ENCODE measurements at regions not wholly inside any gene's neighbourhood (a gene's known extent, or its start where the extent isn't known, plus 50 kb on each side); places are given as distances from the start of the nearest gene placed in this dataset.

DNA sequence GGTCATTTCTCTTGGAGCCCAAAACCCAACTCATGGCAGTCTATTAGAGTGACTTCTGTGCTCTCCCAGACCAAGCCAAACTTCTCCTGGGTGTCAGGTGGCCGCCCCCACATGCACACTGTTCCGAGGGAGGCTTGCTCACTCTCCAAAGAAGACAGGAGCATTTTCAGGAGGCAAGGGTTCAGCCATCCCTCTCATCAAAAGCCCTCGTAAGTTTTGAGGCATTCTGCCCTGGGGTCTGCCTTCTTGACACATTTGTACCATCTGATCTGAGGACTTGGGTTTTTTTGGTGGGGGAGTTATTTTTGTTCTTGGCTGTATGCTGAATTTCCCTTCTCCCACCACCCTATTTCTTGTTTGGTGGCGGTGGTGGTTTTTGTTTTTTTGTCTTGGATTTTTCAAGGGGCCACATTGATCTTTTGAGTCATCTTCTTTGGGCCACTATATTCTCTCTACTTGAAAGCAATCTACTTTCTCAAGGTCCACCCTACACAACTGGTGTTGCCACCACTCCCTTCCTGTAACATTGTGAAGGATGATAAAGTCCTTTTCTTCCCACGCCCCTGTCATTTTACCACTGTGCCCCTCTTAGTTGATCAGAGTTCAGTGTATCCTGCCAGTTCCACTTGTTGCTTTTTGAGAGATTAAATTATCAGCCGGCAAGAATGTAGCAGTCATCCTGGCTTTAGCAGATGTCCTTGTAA is 255.8 kb downstream of the CYP26B1 start:
- no peak for DNase-seq

DNA sequence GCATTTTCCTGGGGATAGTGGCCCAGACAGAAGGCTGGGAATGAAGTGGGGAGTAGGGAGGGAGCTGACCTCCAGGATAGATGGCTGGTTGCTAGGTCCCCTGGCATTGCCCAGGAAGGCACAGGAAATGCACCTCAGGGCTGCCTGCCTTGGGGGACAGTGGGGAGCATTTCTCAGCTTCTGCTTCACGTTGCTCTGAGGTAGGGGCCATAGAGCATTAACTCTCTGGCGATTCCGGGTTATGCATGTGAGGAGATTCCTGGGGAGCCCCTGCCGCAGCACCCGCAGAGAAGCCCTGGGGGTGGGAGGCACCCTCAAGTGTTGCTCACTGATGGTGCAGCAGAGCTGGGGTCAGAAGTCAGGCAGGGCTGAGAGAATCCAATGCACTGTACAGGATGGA is 256.5 kb downstream of the CYP26B1 start:
- DNase-seq: no peak

DNA sequence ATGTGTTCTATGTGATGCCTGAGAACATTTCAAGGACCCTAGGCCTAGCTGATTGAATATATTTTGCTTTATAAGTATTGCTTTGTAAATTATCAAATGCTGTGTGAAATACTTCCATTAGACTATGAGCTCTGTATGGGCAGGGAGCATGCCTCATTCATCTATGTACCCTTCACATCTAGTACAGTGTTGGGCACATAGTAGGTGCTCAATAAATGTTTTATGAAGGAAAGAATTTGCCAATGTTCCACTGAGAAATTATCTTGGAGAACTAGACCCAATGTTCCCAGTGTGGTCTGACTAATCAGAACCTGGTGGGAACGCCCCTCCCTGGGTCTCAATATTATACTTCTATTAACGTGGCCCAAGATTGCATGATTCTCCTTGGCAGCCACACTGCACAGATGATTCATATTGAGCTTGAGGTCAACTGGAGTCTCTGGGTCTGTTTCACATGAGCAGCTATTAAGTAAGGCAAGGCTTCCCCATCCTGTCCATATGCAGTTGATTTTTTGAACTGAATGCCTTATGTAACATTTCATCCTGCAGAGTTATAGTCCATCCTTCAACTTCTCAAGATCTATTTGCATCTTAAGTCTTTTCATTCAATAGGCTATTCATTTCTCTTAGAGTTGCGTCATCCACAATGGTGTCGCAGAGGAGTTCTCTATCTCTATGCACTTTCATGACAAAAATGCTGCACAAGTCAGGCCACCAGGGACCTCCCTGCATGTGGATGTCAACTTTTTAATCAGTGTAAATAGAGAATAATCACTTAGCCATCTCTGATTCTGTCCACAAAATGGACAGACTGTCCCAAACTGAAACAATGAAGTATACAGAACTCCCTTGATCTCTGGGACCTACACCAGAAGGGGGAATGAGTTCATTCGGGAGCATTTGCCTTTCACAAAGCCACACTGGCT is 257.6 kb downstream of the CYP26B1 start:
- DNase-seq: no peak

DNA sequence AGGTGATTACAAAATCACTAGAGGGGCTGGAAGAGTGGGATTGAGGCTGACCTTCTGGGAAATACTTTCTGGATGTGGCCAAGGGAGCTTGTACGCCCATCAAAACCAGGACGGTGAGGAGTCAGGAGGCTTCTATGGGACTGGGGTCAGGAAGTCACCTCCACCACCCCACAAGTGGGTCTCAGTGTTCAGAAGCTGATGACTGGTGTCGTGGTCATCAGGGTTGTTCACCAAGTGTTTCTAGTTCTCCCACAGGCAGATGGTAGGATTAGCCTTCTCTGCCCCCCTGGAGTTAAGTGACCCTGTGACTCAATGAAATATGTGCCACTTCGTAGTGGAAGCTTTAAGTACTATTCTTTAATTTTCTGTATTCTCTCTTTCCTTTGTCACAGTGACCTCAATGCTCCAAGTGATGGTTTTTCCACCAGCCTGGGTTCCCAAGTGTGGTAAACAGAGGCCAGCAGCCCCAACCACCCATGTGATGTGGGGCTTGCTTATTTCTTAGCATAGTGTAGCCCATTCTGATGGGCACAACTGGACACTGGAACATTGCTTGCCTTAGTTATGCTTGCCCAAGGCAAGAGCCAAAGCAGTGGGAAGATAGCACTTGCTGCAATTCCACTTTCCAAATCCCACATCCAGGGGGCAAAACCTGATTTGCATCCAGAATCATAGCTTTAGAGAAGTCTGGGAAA is 258.8 kb downstream of the CYP26B1 start:
- DNase-seq: no peak

DNA sequence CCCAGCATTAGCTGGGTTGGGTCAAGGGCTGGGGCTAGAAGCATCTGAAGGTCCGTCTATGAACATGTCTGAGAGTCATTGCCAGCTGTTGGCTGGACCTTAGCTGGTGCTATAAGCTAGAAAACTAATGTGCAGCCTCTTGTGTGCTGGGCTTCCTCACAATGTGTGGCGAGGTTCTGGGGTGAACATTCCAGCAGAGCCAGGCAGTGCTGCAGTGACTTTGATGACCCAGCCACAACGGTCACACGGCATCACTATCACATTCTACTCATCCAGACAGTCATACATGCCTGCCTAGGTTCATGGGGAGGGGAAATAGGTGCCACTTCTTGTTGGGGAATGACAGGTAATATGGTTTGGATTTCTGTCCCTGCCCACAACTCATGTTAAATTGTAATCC is 260.5 kb downstream of the CYP26B1 start:
- DNase-seq: no peak

DNA sequence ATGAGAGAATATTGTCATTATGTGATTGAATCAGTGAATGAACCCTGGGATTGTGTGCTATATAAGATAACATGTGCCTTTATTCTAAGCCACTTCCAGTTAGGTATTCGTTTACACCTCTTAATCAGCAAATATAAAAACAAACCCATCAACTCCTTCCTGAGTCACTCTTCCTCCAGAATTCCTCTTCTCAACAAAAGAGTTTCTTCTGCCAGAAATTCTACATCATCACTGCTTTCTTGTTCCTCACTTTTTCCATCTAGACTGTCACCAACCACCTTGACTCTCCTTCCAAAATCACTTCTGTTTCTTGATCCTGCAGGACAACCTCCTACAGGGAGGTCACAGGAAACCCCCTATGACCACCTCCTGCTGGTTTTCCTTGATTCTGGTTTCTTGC is 261.4 kb downstream of the CYP26B1 start:
- DNase-seq: no peak

DNA sequence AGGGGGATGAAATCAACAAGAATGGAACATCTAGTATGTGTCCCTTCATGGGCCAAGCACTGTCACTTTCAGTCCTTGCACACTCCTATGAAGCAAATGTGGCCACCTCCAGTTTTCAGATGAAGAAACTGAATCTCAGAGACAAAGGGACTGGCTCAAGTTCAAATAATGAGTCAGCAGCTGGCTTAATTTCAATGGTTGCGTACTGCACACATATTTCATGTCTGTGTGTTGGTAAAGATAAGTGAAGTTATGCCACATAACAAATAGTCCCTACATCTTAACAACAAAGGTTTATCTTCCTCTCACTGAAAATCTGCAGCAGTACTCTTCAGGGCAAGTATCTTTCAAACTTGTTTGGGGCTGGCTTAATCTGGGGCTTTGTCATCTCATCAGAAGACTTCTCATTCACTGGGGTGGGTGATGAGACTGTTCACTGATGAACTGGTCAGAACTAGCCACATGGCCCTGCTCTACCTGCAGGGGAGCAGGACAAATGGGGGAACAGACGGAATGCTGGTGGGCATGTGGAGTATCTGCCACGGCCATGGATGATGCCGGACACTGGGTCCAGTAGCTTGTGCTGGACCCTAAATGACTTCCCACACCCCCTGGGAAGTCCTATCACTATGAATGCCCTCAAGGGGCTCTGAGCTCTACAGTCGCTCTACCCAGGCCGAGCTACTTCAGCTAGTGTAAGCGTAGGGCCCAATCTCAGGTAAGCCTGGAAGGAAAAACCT is 263.2 kb downstream of the CYP26B1 start:
- DNase-seq: peak; percentile 14

DNA sequence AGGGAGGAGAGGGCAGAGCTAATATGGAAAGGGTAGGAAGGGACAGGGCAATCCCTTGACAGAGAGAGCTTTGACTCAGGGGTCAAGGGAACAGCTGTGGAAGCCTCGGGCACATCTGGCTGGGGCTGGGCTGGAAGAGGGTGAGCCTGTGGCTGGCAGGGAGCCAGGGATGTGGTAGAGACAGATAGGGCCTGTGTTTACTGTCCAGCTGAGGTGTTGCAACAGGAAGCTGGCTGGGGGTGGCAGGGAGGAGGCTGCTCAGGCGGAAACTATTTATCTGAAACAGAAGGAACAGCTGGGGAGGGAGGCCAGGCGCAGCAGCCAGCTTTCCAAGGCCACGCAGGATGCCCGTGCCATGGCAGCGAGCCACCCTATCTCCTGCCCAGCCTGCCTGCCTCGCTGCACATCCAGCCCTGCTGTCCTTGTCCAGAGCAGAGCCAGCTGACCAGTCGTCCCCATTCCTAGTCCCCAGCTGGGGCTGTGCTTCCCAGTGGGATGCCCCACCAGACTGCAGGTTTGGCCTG is 264.7 kb downstream of the CYP26B1 start:
- DNase-seq: peak; percentile 76

DNA sequence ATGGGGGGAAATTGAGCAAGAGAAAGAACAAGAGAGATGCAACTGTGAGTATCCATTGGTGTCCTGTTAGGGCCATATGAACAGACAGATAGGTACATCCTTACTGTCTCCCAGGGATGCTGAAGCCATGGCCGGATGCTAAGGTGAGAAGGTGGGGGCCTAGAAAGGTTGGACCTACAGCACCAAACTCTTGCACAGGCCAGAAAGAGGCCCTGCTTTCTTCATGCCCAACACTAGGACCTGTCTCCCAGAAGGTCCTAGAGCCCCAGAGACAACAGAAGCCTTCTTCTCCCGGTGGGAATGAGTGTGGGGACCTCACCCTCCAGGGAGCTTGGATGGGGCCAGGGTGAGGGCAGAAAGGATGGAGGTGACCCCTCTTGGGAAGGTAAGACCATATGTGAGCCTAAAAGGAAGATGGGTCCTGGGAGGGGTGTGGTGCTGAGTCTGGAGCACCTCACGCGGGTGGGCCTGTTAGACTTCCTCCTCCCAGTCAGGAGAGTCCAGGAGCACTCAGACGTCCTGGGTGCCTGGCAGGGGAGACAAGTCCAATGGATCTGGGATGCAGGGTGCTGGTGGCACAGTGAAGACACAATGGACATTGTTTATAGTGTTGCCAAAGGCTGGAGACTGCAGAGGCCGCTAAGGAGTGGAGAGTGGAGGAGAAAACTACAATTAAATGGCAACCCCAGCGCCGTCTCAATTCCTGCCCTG is 265.3 kb downstream of the CYP26B1 start:
- DNase-seq: no peak

DNA sequence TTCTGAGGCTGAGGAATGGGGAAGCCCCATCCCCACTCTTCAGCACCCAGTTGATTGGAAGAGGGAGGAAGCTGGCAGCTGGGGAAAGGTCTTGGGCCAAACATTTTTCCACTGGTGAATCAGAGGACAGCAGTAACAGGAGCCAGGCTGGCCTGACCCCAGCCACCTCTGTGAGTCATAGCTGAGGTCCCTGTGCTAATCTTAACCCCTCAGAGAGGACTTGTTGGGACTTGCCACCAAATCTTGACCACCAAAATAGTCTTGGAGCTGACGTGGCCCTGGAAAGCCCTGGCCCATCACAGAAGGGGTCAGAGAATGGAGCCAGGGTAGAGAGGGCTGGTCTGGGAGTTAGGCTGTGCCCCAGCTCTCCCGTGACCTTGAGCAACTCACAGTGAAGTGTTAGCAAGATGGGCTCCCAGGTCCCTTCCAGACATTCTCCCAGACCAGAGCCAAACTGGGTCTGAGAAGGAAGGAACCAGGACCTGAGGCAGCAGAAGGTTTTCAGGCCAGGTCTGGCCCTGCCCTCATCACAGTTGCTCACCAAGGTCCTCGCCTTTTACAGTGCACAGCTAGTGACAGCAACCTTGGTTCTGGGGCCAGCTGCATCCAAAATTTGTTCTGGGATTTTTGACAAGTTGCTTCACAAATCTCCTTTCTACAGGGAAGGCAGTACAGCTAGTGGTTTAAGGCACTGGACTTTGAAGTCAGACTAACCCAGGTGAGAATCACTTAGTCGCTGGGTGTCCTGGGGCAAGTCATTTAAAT is 266.6 kb downstream of the CYP26B1 start:
- DNase-seq: peak; percentile 17

DNA sequence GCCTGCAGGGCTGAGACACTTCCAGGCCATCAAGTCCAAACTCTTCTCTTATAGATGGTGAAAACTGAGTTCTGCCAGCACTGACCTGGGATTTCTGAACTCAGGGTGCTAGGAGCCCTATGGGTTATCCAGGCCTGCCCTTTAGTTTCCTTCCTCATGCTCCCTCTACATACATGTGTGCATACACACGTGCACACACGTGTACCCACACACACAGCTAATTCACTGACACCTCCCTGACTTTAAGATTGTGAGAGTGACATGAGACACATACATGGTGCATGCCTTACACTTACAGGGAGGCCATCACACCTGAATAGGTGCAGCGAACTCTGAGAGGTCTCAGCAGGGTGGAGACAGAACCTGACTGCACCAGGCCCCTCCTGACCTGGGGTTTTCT is 267.4 kb downstream of the CYP26B1 start:
- DNase-seq: no peak

DNA sequence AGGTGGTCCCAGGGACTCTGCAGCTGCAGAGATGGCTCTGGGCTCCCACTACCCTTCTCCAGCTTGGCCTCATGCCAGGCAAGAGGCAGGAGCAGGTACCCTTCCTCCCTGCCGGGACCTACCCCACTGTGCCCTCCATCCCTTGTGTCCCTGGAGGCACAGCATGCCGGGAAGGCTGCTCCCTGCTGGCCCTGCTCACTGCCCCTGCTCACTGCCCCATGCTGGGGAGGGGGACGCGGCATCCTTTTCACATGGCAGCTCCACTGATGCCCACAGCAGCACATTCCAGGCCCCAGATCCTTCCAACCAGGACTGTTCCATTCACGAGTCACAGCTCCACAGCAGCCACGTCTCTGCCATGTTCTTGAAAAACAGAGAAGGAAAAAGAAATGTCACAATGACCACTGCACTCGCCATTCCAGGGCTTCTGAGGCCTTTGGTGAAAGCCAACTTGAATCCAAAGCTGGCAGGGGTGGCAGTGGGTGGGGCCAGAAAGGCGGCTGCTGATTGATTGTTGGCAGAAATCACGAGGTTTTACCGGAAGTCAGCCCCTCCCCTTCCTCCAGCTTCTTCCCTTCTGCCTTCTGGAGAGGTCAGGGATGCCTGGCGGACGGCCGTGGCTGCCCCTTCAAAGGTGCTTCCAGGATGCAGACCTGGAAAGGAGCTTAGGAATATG is 268.0 kb downstream of the CYP26B1 start:
- DNase-seq: no peak

DNA sequence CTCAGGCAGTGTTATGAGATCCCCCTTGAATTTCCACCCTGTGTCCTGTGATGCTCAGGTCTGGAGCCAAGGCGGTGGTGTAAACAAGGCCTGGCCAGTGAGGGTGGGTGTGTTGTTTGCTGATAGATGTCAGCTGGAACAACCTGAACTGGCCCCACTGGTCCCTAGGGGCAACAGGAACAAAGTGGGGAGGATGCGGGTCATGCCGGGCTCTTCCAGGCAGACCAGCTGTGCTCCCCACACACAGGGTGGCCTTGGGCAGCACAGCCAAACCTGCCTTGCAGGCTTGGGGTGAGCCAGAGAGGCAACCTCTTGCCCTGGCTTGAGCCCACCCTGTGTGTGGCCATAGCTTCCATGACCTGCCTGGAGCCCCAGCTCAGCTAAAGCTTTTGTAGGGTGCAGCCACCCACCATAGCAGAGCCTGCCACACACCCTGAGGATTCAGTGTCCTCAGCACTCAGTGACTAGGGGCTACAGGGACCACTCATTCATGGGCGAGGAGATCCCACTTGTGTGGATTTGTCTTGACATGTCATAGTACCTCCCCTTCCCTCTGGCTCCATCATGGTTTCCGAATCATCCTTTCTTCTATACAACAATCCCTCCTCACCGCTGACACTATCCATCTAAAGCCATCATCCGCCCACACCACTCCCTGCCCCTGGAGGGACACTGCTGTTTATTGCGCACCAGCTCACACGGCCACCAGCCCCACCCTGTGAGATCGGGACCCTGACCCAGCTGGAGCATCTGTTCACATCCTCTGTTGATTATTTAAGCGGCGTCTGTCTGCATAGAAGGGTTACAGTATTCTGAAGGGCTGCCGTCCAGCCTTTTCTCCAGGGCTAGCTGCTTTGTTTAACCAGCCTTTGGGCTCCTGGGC is 268.8 kb downstream of the CYP26B1 start:
- DNase-seq: no peak

DNA sequence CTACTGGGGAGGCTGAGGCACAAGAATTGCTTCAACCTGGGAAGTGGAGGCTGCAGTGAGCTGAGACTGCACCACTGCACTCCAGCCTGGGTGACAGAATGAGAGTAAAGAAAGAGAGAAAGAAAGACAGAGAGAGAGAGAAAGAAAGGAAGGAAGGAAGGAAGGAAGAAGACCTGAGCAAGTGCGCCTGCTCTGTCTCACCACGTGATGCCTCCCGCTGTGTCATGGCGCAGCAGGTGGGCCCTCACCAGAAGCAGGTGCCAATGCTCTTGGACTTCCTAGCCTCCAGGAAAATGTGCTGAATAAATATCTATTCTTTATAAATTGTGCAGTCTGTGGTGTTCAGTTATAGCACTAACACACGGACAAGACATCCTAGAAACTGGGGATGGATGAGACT is 270.0 kb downstream of the CYP26B1 start:
- no peak for DNase-seq

DNA sequence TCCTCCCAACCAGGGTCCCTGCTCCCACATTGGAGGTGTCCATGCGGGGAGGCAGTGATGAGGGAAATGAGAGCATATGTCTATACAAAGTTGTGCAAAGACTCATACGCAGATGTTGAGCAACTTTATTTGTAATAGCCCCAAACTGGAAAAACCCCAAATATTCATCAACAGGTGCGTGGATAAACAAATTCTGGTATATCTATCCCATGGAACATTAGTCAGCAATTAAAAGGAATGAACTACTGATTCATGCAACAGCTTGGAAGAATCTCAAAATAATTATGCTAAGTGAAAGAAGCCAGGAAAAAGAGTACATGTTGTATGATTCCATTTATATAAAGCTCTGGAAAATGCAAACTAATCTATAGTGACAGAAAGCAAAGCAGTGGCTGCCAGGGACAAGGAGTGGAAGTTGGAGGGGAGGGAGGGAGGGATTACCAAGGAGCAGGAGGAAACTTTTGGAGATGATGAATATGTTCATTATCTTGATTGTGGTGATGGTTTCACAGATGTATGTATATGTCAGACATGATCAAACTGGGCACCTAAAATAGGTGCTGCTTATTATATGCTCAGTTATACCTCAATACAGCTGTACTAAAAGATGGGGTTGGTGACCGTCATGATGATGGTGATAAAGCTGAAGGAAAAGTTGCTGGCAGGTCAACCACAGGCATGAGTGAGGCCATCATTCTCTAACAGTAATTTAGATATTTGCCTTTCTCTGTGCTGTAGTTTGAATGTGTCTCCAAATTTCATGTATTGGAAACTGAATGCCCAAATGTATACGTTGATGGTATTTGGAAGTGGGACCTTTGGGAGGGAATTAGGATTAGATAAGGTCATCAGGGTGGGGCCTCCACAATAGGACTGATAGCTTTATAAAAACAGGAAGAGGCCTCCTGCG is 270.9 kb downstream of the CYP26B1 start:
- no peak for DNase-seq

DNA sequence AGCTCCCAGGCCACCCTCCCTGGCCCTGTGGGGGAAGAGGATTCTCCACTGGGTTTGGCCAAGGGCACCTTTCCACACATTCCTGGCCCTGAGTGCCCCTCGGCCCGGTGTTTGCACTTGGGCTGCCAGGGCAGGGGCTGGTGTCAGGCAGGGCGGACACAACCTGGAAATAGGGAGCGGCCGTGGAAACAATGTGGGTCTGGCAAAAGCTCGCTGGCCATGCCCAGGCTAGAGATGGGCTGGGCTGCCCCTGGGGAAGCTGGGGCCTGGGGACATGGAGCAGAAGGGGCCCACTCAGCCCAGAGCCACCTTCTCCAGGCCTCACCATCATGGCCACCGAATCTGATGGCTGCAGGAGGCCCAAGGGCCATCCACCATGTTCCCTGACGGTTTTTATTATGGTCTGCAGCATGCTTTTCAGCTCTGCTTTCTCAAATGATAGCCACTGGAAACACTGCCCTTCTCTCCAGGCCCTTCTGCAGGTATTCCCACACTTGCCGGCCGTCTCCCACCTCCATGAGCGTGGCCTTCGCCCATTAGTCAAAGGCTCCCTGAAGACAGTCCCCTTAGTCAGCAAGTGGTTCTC is 275.1 kb downstream of the CYP26B1 start:
- no peak for DNase-seq

DNA sequence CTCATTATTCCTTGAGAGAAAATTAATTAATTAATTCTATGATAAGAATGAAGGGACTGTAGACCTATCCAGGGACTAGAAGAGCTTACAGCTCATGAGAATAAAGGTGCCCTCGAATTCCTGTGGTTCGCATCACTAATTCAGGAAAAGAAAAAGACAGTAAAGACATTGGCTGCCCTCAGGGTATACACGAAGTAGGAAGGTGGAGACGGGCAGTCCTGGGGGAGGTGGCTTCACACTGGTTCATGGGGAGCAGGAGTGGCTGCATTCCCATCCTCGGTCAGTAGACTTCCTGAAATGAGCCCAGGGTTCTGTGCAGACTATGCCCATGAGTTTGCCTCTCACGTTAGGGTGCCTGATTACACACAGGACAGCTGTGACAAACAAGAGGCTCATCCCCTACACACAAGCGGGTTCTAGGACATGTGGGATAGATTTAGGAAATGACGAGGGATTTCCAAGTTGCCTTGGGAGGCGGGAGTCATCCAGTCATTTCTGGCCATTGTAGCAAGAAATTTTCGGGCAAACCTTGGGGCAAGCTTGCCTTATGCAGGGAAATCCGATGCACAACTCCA is 282.2 kb downstream of the CYP26B1 start:
- no peak for DNase-seq

Data from tongue (tissue), 1 donor.